NCI-H1694 treated with DMSO at 0.1 percent for 48 hours (cell line): ENCODE measurements at regions not wholly inside any gene's neighbourhood (a gene's known extent, or its start where the extent isn't known, plus 50 kb on each side); places are given as distances from the start of the nearest gene placed in this dataset.
A peak's percentile ranks its signal among the peaks of the same experiment; 100 is the strongest.

Experiments used
- DNase-seq: peaks from one replicate; lab custom pipeline; 2025; lab: John Stamatoyannopoulos, UW

- no peak for DNase-seq
These were observed 318.7 kb upstream of the RBFOX1 start for GRCh38 chr16:7013990-7014389.

- no peak for DNase-seq
These were observed 328.4 kb upstream of the RBFOX1 start for GRCh38 chr16:7004266-7004665.

GRCh38 chr16:6993544-6993943 is 339.1 kb upstream of the RBFOX1 start:
- peak; percentile 88 for DNase-seq

GRCh38 chr16:6988846-6989245 is 343.8 kb upstream of the RBFOX1 start:
- no peak for DNase-seq

- DNase-seq = peak; percentile 64
These were observed 354.7 kb upstream of the RBFOX1 start for GRCh38 chr16:6977916-6978315.

GRCh38 chr16:6977291-6977690 is 355.4 kb upstream of the RBFOX1 start:
- DNase-seq = no peak

- DNase-seq = no peak
These were observed 355.9 kb upstream of the RBFOX1 start for GRCh38 chr16:6976716-6977115.

GRCh38 chr16:6970171-6970857 is 362.3 kb upstream of the RBFOX1 start:
- no peak for DNase-seq

- DNase-seq = no peak
These were observed 363.1 kb upstream of the RBFOX1 start for GRCh38 chr16:6969594-6969993.

GRCh38 chr16:6967796-6968320 is 364.8 kb upstream of the RBFOX1 start:
- DNase-seq = no peak

- no peak for DNase-seq
These were observed 365.7 kb upstream of the RBFOX1 start for GRCh38 chr16:6966925-6967324.

- DNase-seq = no peak
These were observed 368.0 kb upstream of the RBFOX1 start for GRCh38 chr16:6964679-6965078.

GRCh38 chr16:6961704-6962103 is 370.9 kb upstream of the RBFOX1 start:
- DNase-seq = no peak

- DNase-seq = no peak
These were observed 374.5 kb upstream of the RBFOX1 start for GRCh38 chr16:6958184-6958583.

- DNase-seq = no peak
These were observed 375.0 kb upstream of the RBFOX1 start for GRCh38 chr16:6957681-6958080.

GRCh38 chr16:6956511-6956910 is 376.1 kb upstream of the RBFOX1 start:
- no peak for DNase-seq

- no peak for DNase-seq
These were observed 377.3 kb upstream of the RBFOX1 start for GRCh38 chr16:6955303-6955702.

GRCh38 chr16:6949240-6949639 is 383.4 kb upstream of the RBFOX1 start:
- no peak for DNase-seq

- DNase-seq = no peak
These were observed 385.4 kb upstream of the RBFOX1 start for GRCh38 chr16:6947291-6947690.

GRCh38 chr16:6946802-6947201 is 385.8 kb upstream of the RBFOX1 start:
- no peak for DNase-seq

GRCh38 chr16:6946106-6946505 is 386.5 kb upstream of the RBFOX1 start:
- DNase-seq = no peak

- no peak for DNase-seq
These were observed 391.7 kb upstream of the RBFOX1 start for GRCh38 chr16:6940968-6941367.

GRCh38 chr16:6937641-6938040 is 395.0 kb upstream of the RBFOX1 start:
- no peak for DNase-seq

- DNase-seq = no peak
These were observed 399.7 kb upstream of the RBFOX1 start for GRCh38 chr16:6932871-6933385.
